Activated T-cell treated with anti-CD3 and anti-CD28 coated beads, Interleukin-2, amount 50 U/mL, for 24 hours (primary cell): ENCODE measurements at regions not wholly inside any gene's neighbourhood (a gene's known extent, or its start where the extent isn't known, plus 50 kb on each side); places are given as distances from the start of the nearest gene placed in this dataset.

Experiments used
- DNase-seq: peaks from one replicate; pipeline ENCODE4 v3.0.0-alpha.2; 2020
- H3K27ac Mint-ChIP-seq: 2 replicates; pipeline ENCODE4 v1.8.0; 2020; ENCODE audit warnings: mild to moderate bottlenecking, mixed read lengths
- H3K27me3 Mint-ChIP-seq: 2 replicates; pipeline ENCODE4 v1.8.0; 2020; ENCODE audit warnings: mixed read lengths
- H3K36me3 Mint-ChIP-seq: 2 replicates; pipeline ENCODE4 v1.8.0; 2020; ENCODE audit warnings: low read depth, mixed read lengths
- H3K4me1 Mint-ChIP-seq: 2 replicates; pipeline ENCODE4 v1.8.0; 2020; ENCODE audit warnings: low read depth, mixed read lengths
- H3K4me3 Mint-ChIP-seq: 2 replicates; pipeline ENCODE4 v1.8.0; 2020; ENCODE audit warnings: mild to moderate bottlenecking, moderate library complexity, mixed read lengths
- H3K9me3 Mint-ChIP-seq: 2 replicates; pipeline ENCODE4 v1.8.0; 2020; ENCODE audit warnings: mixed read lengths

GRCh38 chr2:120985174-120985996 lies 249.7 kb downstream of the GLI2 start:
- Mint-ChIP-seq H3K27me3 (no peaks in the 10 kb centered on the region), H3K27ac (no peak overlapping the region), H3K4me1 (no peaks in the 10 kb centered on the region), H3K9me3 (no peaks in the 10 kb centered on the region), H3K36me3 (no peaks in the 10 kb centered on the region), H3K4me3 (no peak overlapping the region)
- DNase-seq: no peak

- Mint-ChIP-seq H3K27me3 (no peaks in the 10 kb centered on the region), H3K36me3 (no peaks in the 10 kb centered on the region), H3K4me1 (no peaks in the 10 kb centered on the region), H3K4me3 (no peak overlapping the region), H3K9me3 (no peaks in the 10 kb centered on the region), H3K27ac (no peak overlapping the region)
- DNase-seq: no peak
Measured at GRCh38 chr2:120985997-120986651, 250.5 kb downstream of the GLI2 start.

GRCh38 chr2:120986898-120987650 lies 251.4 kb downstream of the GLI2 start:
- no peaks in the 10 kb centered on the region for H3K9me3 Mint-ChIP-seq
- H3K4me3 Mint-ChIP-seq: no peak overlapping the region
- no peaks in the 10 kb centered on the region for H3K4me1 Mint-ChIP-seq
- H3K27ac Mint-ChIP-seq: no peak overlapping the region
- no peaks in the 10 kb centered on the region for H3K27me3 Mint-ChIP-seq
- DNase-seq: peak; percentile 16
- no peaks in the 10 kb centered on the region for H3K36me3 Mint-ChIP-seq

- peak; percentile 11 for DNase-seq
- H3K4me3 Mint-ChIP-seq: no peak overlapping the region
- no peaks in the 10 kb centered on the region for H3K36me3 Mint-ChIP-seq
- no peaks in the 10 kb centered on the region for H3K4me1 Mint-ChIP-seq
- H3K27me3 Mint-ChIP-seq: no peaks in the 10 kb centered on the region
- no peak overlapping the region for H3K27ac Mint-ChIP-seq
- H3K9me3 Mint-ChIP-seq: no peaks in the 10 kb centered on the region
Measured at GRCh38 chr2:120988051-120988699, 252.5 kb downstream of the GLI2 start.

GRCh38 chr2:120988700-120989511 lies 253.2 kb downstream of the GLI2 start:
- Mint-ChIP-seq H3K4me3 (no peak overlapping the region), H3K36me3 (no peaks in the 10 kb centered on the region), H3K9me3 (no peaks in the 10 kb centered on the region), H3K27ac (no peak overlapping the region), H3K4me1 (no peaks in the 10 kb centered on the region), H3K27me3 (no peaks in the 10 kb centered on the region)
- DNase-seq: no peak

GRCh38 chr2:120989512-120990441 lies 254.1 kb downstream of the GLI2 start:
- no peak for DNase-seq
- Mint-ChIP-seq H3K4me1 (no peaks in the 10 kb centered on the region), H3K36me3 (no peaks in the 10 kb centered on the region), H3K27me3 (no peaks in the 10 kb centered on the region), H3K9me3 (no peaks in the 10 kb centered on the region), H3K4me3 (no peak overlapping the region), H3K27ac (no peak overlapping the region)

GRCh38 chr2:120990451-120990871 lies 254.8 kb downstream of the GLI2 start:
- no peaks in the 10 kb centered on the region for H3K27me3 Mint-ChIP-seq
- H3K36me3 Mint-ChIP-seq: no peaks in the 10 kb centered on the region
- H3K4me1 Mint-ChIP-seq: no peaks in the 10 kb centered on the region
- no peak for DNase-seq
- H3K9me3 Mint-ChIP-seq: no peaks in the 10 kb centered on the region
- H3K4me3 Mint-ChIP-seq: no peak overlapping the region
- no peak overlapping the region for H3K27ac Mint-ChIP-seq

GRCh38 chr2:120991441-120991840 lies 255.8 kb downstream of the GLI2 start:
- no peaks in the 10 kb centered on the region for H3K4me1 Mint-ChIP-seq
- H3K27me3 Mint-ChIP-seq: no peaks in the 10 kb centered on the region
- H3K27ac Mint-ChIP-seq: no peak overlapping the region
- no peak overlapping the region for H3K4me3 Mint-ChIP-seq
- DNase-seq: no peak
- no peaks in the 10 kb centered on the region for H3K36me3 Mint-ChIP-seq
- H3K9me3 Mint-ChIP-seq: no peaks in the 10 kb centered on the region

- Mint-ChIP-seq H3K27ac (no peak overlapping the region), H3K27me3 (no peaks in the 10 kb centered on the region), H3K4me3 (no peak overlapping the region), H3K4me1 (no peaks in the 10 kb centered on the region), H3K36me3 (no peaks in the 10 kb centered on the region), H3K9me3 (no peaks in the 10 kb centered on the region)
- no peak for DNase-seq
Measured at GRCh38 chr2:120992791-120993555, 257.3 kb downstream of the GLI2 start.

- Mint-ChIP-seq H3K4me3 (no peak overlapping the region), H3K9me3 (no peaks in the 10 kb centered on the region), H3K4me1 (no peaks in the 10 kb centered on the region), H3K36me3 (no peaks in the 10 kb centered on the region), H3K27me3 (no peaks in the 10 kb centered on the region), H3K27ac (no peak overlapping the region)
- DNase-seq: no peak
Measured at GRCh38 chr2:120993661-120994060, 258.0 kb downstream of the GLI2 start.

GRCh38 chr2:120994301-120994995 lies 258.8 kb downstream of the GLI2 start:
- Mint-ChIP-seq H3K9me3 (no peaks in the 10 kb centered on the region), H3K4me1 (no peaks in the 10 kb centered on the region), H3K36me3 (no peaks in the 10 kb centered on the region), H3K4me3 (no peak overlapping the region), H3K27me3 (no peaks in the 10 kb centered on the region), H3K27ac (no peak overlapping the region)
- DNase-seq: no peak

- H3K4me3 Mint-ChIP-seq: no peak overlapping the region
- DNase-seq: no peak
- no peaks in the 10 kb centered on the region for H3K36me3 Mint-ChIP-seq
- H3K27me3 Mint-ChIP-seq: no peaks in the 10 kb centered on the region
- H3K27ac Mint-ChIP-seq: no peak overlapping the region
- no peaks in the 10 kb centered on the region for H3K4me1 Mint-ChIP-seq
- H3K9me3 Mint-ChIP-seq: no peaks in the 10 kb centered on the region
Measured at GRCh38 chr2:120995152-120995551, 259.5 kb downstream of the GLI2 start.
